Activated B cell treated with CpG ODN at 0.5 μM for 24 hours (primary cell): ENCODE measurements at regions not wholly inside any gene's neighbourhood (a gene's known extent, or its start where the extent isn't known, plus 50 kb on each side); places are given as distances from the start of the nearest gene placed in this dataset.
"Not testable (repeated sequence)": the region's sequence is repeated elsewhere in the genome, so short reads cannot be mapped to it uniquely, and the experiment has no call there.

ENCODE experiments used
- ATAC-seq: fragments of 200-7000 bp; cut with Tn5 transposase; one replicate; pipeline ENCODE4 v1.10.0; 2021; ENCODE audit warnings: low read depth, mild to moderate bottlenecking, moderate library complexity
- CTCF ChIA-PET: fragments of 350-600 bp; sonication (Branson Sonifier 250); formaldehyde crosslinking; loops from one replicate; lab custom pipeline; 2021; ENCODE audit warnings: antibody characterized with exemption; lab: Charles Lee
- POLR2A ChIA-PET: fragments of 350-600 bp; sonication (Branson Sonifier 250); formaldehyde crosslinking; loops from one replicate; lab custom pipeline; 2021; ENCODE audit warnings: antibody characterized with exemption; lab: Charles Lee
- DNase-seq: peaks from one replicate; pipeline ENCODE4 v3.0.0; 2022
- H3K27ac Mint-ChIP-seq: one replicate; pipeline ENCODE4 v1.8.0; 2020; ENCODE audit warnings: mixed read lengths
- H3K27me3 Mint-ChIP-seq: one replicate; pipeline ENCODE4 v1.8.0; 2021; ENCODE audit warnings: mixed read lengths
- H3K36me3 Mint-ChIP-seq: one replicate; pipeline ENCODE4 v1.8.0; 2021; ENCODE audit warnings: low read depth, mixed read lengths
- H3K4me1 Mint-ChIP-seq: one replicate; pipeline ENCODE4 v1.8.0; 2021; ENCODE audit warnings: mixed read lengths
- H3K4me3 Mint-ChIP-seq: one replicate; pipeline ENCODE4 v1.8.0; 2020; ENCODE audit warnings: mild to moderate bottlenecking, mixed read lengths
- H3K9me3 Mint-ChIP-seq: one replicate; pipeline ENCODE4 v1.8.0; 2020; ENCODE audit warnings: mixed read lengths
- intact Hi-C: fragments of 100-400 bp; cut with micrococcal nuclease; formaldehyde crosslinking; loops from one replicate; pipeline ENCODE4 v1.15.1; 2024
- TF ChIP-seq, protein P1 (sequence below): fragments of 200-600 bp; IDR thresholded peaks from one replicate; pipeline ENCODE4 v1.8.0; 2022; ENCODE audit warnings: antibody characterized with exemption, mild to moderate bottlenecking

DNA sequence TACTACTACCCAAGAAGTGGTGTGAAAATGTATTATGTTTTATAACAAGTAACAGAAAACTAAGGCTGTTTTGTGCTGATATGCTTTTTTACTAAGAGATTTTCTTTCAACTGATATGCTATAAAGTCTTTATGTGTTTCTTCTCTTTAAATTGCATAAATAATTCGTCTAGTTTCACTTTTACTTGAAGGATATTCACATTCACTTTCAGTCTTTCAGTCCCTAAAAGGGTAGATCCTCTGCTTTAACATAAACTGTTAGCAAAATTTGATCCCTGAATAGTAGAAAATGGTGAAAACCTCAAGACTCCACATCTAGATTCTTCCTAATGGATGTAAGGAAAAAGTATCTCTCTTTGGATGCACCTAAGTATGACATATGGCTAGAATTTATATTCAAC, 69.0 kb upstream of the FST start:
- H3K4me1 Mint-ChIP-seq = peaks cover 8% of the 10 kb centered on the region
- intact Hi-C loops = no loop called here
- ChIA-PET POLR2A (no interaction called here), CTCF (no interaction called here)
- ATAC-seq (no peak), DNase-seq (no peak)
- H3K36me3 Mint-ChIP-seq = no peaks in the 10 kb centered on the region
- H3K27me3 Mint-ChIP-seq = no peaks in the 10 kb centered on the region
- H3K27ac Mint-ChIP-seq = no peak overlapping the region
- TF ChIP-seq, protein P1, sequence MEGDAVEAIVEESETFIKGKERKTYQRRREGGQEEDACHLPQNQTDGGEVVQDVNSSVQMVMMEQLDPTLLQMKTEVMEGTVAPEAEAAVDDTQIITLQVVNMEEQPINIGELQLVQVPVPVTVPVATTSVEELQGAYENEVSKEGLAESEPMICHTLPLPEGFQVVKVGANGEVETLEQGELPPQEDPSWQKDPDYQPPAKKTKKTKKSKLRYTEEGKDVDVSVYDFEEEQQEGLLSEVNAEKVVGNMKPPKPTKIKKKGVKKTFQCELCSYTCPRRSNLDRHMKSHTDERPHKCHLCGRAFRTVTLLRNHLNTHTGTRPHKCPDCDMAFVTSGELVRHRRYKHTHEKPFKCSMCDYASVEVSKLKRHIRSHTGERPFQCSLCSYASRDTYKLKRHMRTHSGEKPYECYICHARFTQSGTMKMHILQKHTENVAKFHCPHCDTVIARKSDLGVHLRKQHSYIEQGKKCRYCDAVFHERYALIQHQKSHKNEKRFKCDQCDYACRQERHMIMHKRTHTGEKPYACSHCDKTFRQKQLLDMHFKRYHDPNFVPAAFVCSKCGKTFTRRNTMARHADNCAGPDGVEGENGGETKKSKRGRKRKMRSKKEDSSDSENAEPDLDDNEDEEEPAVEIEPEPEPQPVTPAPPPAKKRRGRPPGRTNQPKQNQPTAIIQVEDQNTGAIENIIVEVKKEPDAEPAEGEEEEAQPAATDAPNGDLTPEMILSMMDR = no peak
- no peaks in the 10 kb centered on the region for H3K9me3 Mint-ChIP-seq
- no peak overlapping the region for H3K4me3 Mint-ChIP-seq

DNA sequence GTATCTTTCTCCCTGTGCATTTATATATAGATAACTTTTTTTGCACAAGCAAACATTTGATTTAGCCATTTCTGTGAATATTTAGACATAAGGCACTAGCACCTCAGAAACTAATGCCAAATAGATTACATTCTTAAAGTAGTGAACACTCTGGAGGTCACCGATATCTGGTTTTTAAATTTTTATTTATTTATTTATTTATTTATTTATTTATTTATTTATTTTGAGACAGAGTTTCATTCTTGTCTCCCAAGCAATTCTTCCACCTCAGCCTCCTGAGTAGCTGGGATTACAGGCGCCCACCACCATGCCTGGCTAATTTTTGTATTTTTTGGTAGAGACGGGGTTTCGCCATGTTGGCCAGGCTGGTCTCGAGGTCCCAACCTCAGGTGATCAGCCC, 67.9 kb upstream of the FST start:
- ATAC-seq, H3K27me3 Mint-ChIP-seq, H3K4me3 Mint-ChIP-seq, intact Hi-C loops, H3K4me1 Mint-ChIP-seq, CTCF ChIA-PET, H3K27ac Mint-ChIP-seq, H3K9me3 Mint-ChIP-seq, DNase-seq, H3K36me3 Mint-ChIP-seq, POLR2A ChIA-PET: not testable (repeated sequence)

DNA sequence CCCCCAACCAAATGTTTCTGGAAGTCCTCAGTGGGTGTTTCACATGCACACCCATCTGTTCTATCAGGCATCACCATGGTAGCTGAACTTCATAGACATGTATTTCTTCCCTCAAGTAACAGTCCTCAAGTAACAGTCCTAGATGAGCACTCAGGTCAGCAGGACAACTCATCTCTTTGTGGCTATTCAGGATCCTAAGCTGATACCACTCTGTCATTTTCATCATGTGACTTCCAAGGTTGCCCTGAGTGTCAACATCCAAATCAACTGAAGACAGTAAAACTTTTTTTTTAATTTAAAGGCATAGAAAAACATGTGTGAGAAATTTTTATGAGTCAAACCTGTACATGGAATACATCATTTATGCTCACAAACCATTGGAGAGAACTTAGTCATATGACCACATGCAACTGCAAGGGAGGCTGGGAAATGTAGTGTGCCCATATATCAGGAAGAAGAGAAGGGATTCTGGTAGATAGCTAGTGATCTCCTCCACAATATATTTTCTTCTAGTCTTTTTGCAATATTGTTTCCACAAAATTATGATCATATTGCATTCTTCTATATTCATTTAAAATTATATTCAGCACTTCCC, 64.2 kb upstream of the FST start:
- no peak overlapping the region for H3K4me3 Mint-ChIP-seq
- intact Hi-C loops = no loop called here
- H3K36me3 Mint-ChIP-seq = no peaks in the 10 kb centered on the region
- DNase-seq (no peak), ATAC-seq (no peak)
- H3K27ac Mint-ChIP-seq = no peak overlapping the region
- TF ChIP-seq, protein P1 = no peak
- peaks cover 4% of the 10 kb centered on the region for H3K4me1 Mint-ChIP-seq
- no peaks in the 10 kb centered on the region for H3K9me3 Mint-ChIP-seq
- ChIA-PET CTCF (no interaction called here), POLR2A (no interaction called here)
- no peaks in the 10 kb centered on the region for H3K27me3 Mint-ChIP-seq

DNA sequence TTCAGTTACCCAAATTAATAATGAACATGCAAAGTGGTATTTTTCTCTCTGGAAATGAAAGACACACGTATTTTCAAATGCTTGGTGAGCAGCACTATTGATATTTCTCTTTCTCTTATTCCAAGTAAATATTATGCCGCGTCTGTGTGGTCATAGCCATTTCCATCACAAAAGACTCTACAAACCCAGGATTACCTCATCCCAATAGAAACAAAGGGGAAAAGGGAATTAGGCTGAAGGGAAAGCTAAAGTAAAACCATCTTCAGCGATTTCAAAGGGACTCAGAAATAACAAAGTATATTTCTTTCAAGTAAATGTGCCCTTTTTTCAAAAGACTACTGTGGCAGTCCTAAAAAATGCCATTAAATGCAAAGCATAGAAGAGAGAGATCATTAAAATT, 62.0 kb upstream of the FST start:
- Mint-ChIP-seq H3K27ac (no peak overlapping the region), H3K36me3 (no peaks in the 10 kb centered on the region), H3K27me3 (no peaks in the 10 kb centered on the region), H3K9me3 (no peaks in the 10 kb centered on the region), H3K4me3 (no peak overlapping the region), H3K4me1 (no peaks in the 10 kb centered on the region)
- POLR2A ChIA-PET = no interaction called here
- no peak for DNase-seq
- CTCF ChIA-PET = no interaction called here
- intact Hi-C loops = no loop called here
- ATAC-seq = no peak
- TF ChIP-seq, protein P1 = no peak

DNA sequence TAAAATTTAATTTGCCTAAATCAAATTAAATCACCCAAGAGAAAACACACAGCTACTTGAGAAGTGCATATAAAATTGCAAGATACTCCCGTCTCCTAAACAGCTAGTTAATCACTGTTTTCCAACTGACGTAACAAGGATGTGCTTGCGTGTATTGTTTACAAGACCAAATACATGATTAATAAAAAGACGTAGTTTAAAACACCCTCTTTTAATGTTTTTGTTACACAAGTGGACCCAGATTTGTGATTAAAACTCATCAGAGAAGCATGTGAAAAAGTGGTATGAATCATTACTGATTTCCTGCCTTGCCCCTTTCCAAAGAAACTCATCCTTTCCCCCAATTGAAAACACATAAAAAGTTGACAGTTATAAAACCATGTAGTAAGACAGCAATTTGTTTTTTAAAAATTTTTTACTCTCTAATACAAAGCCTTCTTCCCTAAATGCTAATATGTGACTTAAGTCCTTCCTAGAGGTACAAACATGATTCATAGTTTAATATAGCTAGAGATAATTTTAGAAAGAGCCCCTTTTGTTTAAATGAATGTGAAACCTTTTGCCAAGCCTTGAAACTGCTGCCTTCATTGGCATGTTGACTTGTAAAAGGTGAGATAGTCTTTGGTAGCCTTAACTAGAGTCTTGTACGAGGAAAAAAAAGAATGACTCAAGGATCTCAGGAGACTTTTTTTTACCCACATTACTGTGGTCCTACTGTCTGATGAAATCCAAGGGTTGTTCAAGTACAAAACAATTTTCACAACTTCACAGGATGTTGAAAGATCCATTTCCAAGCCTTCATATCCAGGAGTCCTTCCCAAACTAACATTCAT, 61.4 kb upstream of the FST start:
- intact Hi-C loops = no loop called here

More for the DNA sequence above, 61.4 kb upstream of the FST start:
- H3K36me3 Mint-ChIP-seq = no peaks in the 10 kb centered on the region
- no peak for ATAC-seq
- ChIA-PET POLR2A (no interaction called here), CTCF (no interaction called here)
- TF ChIP-seq, protein P1 = no peak
- no peaks in the 10 kb centered on the region for H3K4me1 Mint-ChIP-seq
- H3K4me3 Mint-ChIP-seq = no peak overlapping the region
- H3K27ac Mint-ChIP-seq = no peak overlapping the region
- no peaks in the 10 kb centered on the region for H3K9me3 Mint-ChIP-seq
- no peak for DNase-seq
- H3K27me3 Mint-ChIP-seq = peaks cover under 1% of the 10 kb centered on the region
